GM12878 (cell line): ENCODE measurements at regions not wholly inside any gene's neighbourhood (a gene's known extent, or its start where the extent isn't known, plus 50 kb on each side); places are given as distances from the start of the nearest gene placed in this dataset.

Source experiments
- ATAC-seq: fragments of 200-7000 bp; cut with Tn5 transposase; 3 replicates; pipeline ENCODE4 v1.9.1; 2020; ENCODE audit warnings: mild to moderate bottlenecking, moderate library complexity
- BruUV-seq: library from RNA; stranded (reverse); fragments of 400-500 nt; replicated peaks from 2 replicates; lab custom pipeline; 2021; lab: Mats Ljungman, UMichigan
- CTCF ChIA-PET: fragments of 300-600 bp; sonication (Branson Sonifier 250); formaldehyde crosslinking; extraction: SDS; loops from one replicate; lab custom pipeline; 2021; ENCODE audit warnings: inconsistent platforms; lab: Yijun Ruan, JAX
- POLR2A ChIA-PET: fragments of 350-600 bp; formaldehyde crosslinking; extraction: SDS; loops from one replicate; lab custom pipeline; 2021; ENCODE audit warnings: inconsistent platforms; lab: Charles Lee
- RAD21 ChIA-PET: fragments of 300-600 bp; sonication (Branson Sonifier 250); formaldehyde crosslinking; loops from one replicate; lab custom pipeline; 2023; ENCODE audit warnings: antibody characterized with exemption; ENCODE audit not compliant: unreplicated experiment; lab: Charles Lee
- SMC1A ChIA-PET: fragments of 300-600 bp; sonication (Branson Sonifier 250); formaldehyde crosslinking; loops from one replicate; lab custom pipeline; 2023; ENCODE audit not compliant: unreplicated experiment, uncharacterized antibody; lab: Charles Lee
- DNase-seq: peaks from one replicate; pipeline ENCODE4 v3.0.0-alpha.2; 2011; ENCODE audit warnings: low read depth, low spot score
- FAIRE-seq: peaks from 3 replicates; lab custom pipeline; 2011; peaks lifted over from hg19 to GRCh38; lab: Jason Lieb, UNC
- H2AFZ ChIP-seq: 2 replicates; pipeline ENCODE4 v1.6.0; 2011; ENCODE audit warnings: low read depth, low read length, control low read depth; ENCODE audit not compliant: control insufficient read depth
- H3K27ac ChIP-seq: 2 replicates; pipeline ENCODE4 v1.5.1; 2011; ENCODE audit warnings: control low read depth; ENCODE audit not compliant: control insufficient read depth, insufficient read depth
- H3K27me3 ChIP-seq, 2 experiments: replicated peaks in 1 of 2; 2 replicates each; pipeline versions ENCODE4 v1.6.0 to v1.6.1; 2011; ENCODE audit warnings: low read length in 1 of 2; ENCODE audit not compliant: control insufficient read depth in 2 of 2, insufficient read depth in 2 of 2
- H3K36me3 ChIP-seq, 2 experiments: 2 replicates each; pipeline ENCODE4 v1.5.1; 2011; ENCODE audit warnings: low read length in 1 of 2; ENCODE audit not compliant: control insufficient read depth in 2 of 2, insufficient read depth in 2 of 2
- H3K4me1 ChIP-seq: 2 replicates; pipeline ENCODE4 v1.6.1; 2011; ENCODE audit warnings: mild to moderate bottlenecking, low read length, moderate library complexity, mixed read lengths; ENCODE audit not compliant: control insufficient read depth, insufficient read depth
- H3K4me2 ChIP-seq: 2 replicates; pipeline ENCODE4 v1.6.0; 2011; ENCODE audit warnings: control low read depth; ENCODE audit not compliant: control insufficient read depth, insufficient read depth
- H3K4me3 ChIP-seq: fragments of 200-600 bp; sonication (generic); 2 replicates; pipeline ENCODE4 v1.5.1; 2016
- H3K79me2 ChIP-seq: 2 replicates; pipeline ENCODE4 v1.6.0; 2011; ENCODE audit warnings: low read length; ENCODE audit not compliant: control insufficient read depth, insufficient read depth
- H3K9ac ChIP-seq: 2 replicates; pipeline ENCODE4 v1.8.0; 2011; ENCODE audit warnings: low read length, control low read depth, mixed read lengths; ENCODE audit not compliant: control insufficient read depth, insufficient read depth
- H3K9me3 ChIP-seq: replicated peaks from 3 replicates; pipeline ENCODE4 v1.5.1; 2011; ENCODE audit warnings: mild to moderate bottlenecking, low read length; ENCODE audit not compliant: control insufficient read depth, insufficient read depth
- H4K20me1 ChIP-seq: 2 replicates; pipeline ENCODE4 v1.6.0; 2011; ENCODE audit not compliant: control insufficient read depth, insufficient read depth
- BCL3 ChIP-seq: IDR thresholded peaks from 2 replicates; pipeline ENCODE4 v1.6.1; 2011; ENCODE audit warnings: borderline replicate concordance, low read depth, mild to moderate bottlenecking, moderate library complexity, low read length; ENCODE audit not compliant: insufficient read depth, poor library complexity, severe bottlenecking
- CHD1 ChIP-seq: IDR thresholded peaks from 2 replicates; pipeline ENCODE4 v1.6.1; 2012; ENCODE audit warnings: low read depth, low read length, improper control_type of control experiment
- FOXM1 ChIP-seq: IDR thresholded peaks from 2 replicates; pipeline ENCODE4 v1.6.1; 2012; ENCODE audit warnings: low read depth, mild to moderate bottlenecking, inconsistent platforms, low read length, moderate library complexity
- HCFC1 ChIP-seq: fragments of 150-350 bp; IDR thresholded peaks from 2 replicates; pipeline ENCODE4 v1.6.1; 2014; ENCODE audit warnings: low read length
- IRF3 ChIP-seq: fragments of 450-650 bp; IDR thresholded peaks from 2 replicates; pipeline ENCODE4 v1.6.1; 2014; ENCODE audit warnings: mild to moderate bottlenecking
- JUND ChIP-seq: IDR thresholded peaks from 2 replicates; pipeline ENCODE4 v1.6.1; 2012; ENCODE audit warnings: low read depth, mild to moderate bottlenecking, low read length, improper control_type of control experiment, moderate library complexity
- MXI1 ChIP-seq: fragments of 150-350 bp; IDR thresholded peaks from 2 replicates; pipeline ENCODE4 v1.6.1; 2011; ENCODE audit warnings: low read depth, mild to moderate bottlenecking, inconsistent platforms, low read length, improper control_type of control experiment
- NFXL1 ChIP-seq: fragments of 450-650 bp; IDR thresholded peaks from 2 replicates; pipeline ENCODE4 v1.6.1; 2017; ENCODE audit warnings: antibody characterized with exemption, mild to moderate bottlenecking, borderline replicate concordance
- NKRF ChIP-seq: fragments of 450-650 bp; conservative IDR thresholded peaks from 2 replicates; pipeline ENCODE4 v1.6.1; 2017; ENCODE audit warnings: mild to moderate bottlenecking, moderate library complexity
- NR2C1 ChIP-seq: fragments of 450-650 bp; IDR thresholded peaks from 2 replicates; pipeline ENCODE4 v1.6.1; 2017; ENCODE audit warnings: antibody characterized with exemption, mild to moderate bottlenecking, moderate library complexity
- PAX5 ChIP-seq: IDR thresholded peaks from 2 replicates; pipeline ENCODE4 v1.6.1; 2011; ENCODE audit warnings: low read depth, low read length, borderline replicate concordance
- POLR2AphosphoS2 ChIP-seq: IDR thresholded peaks from 2 replicates; pipeline ENCODE4 v1.6.1; 2011; ENCODE audit warnings: low read depth, mild to moderate bottlenecking, low read length, improper control_type of control experiment, moderate library complexity
- TAF1 ChIP-seq: IDR thresholded peaks from 2 replicates; pipeline ENCODE4 v1.6.1; 2011; ENCODE audit warnings: mild to moderate bottlenecking, low read depth, low read length, borderline replicate concordance
- WRNIP1 ChIP-seq: IDR thresholded peaks from 2 replicates; pipeline ENCODE4 v1.6.1; 2011; ENCODE audit warnings: low read depth, low read length, improper control_type of control experiment, borderline replicate concordance
- ZBED1 ChIP-seq: IDR thresholded peaks from 2 replicates; pipeline ENCODE4 v1.6.1; 2016; ENCODE audit warnings: borderline replicate concordance
- WGBS: methylation state at CpG from one replicate; pipeline ENCODE4 v1.1.6; 2016; ENCODE audit warnings: low lambda C conversion rate; ENCODE audit not compliant: insufficient replicate concordance, insufficient coverage; ENCODE audit errors: missing lambda C conversion rate; 5-methylcytosine and 5-hydroxymethylcytosine counted together
- in situ Hi-C: fragments of 300-500 bp; cut with MboI; formaldehyde crosslinking; loops from 9 replicates; pipeline ENCODE4 v1.14.3; 2018; ENCODE audit warnings: mixed read lengths
- intact Hi-C: fragments of 100-400 bp; cut with micrococcal nuclease; formaldehyde crosslinking; loops from one replicate; pipeline ENCODE4 v1.14.2; 2022; ENCODE audit not compliant: unreplicated experiment

GRCh38 chr11:42049186-42049585, 589.7 kb upstream of the LRRC4C start:
- no peak overlapping the region for H3K4me2 ChIP-seq
- ChIA-PET RAD21 (no interaction called here), CTCF (no interaction called here)
- H3K27me3 ChIP-seq = no peaks in the 10 kb centered on the region
- H4K20me1 ChIP-seq = no peaks in the 10 kb centered on the region
- no peak for ATAC-seq
- no peak overlapping the region for H3K27ac ChIP-seq
- WGBS = 41% methylated on average over 1 of the region's 1 CpG
- in situ Hi-C loops = no loop called here
- H3K9ac ChIP-seq = no peak overlapping the region
- H3K4me3 ChIP-seq = no peak overlapping the region
- BruUV-seq = no TSS peak
- TF ChIP-seq MXI1 = no peak
- TF ChIP-seq BCL3 = no peak
- TF ChIP-seq NR2C1 = no peak
- no peak for TF ChIP-seq NFXL1
- no peak for TF ChIP-seq FOXM1
- TF ChIP-seq, all 136 proteins: peak for 0
- Histone ChIP-seq H2AFZ (no peak overlapping the region), H3K9me3 (no peaks in the 10 kb centered on the region), H3K4me1 (no peaks in the 10 kb centered on the region), H3K79me2 (no peaks in the 10 kb centered on the region), H3K36me3 (no peaks in the 10 kb centered on the region)
- POLR2A ChIA-PET = no interaction called here
- SMC1A ChIA-PET = no interaction called here
- DNase-seq = no peak
- FAIRE-seq = no peak
- intact Hi-C loops = no loop called here

GRCh38 chr11:42049650-42050049, 590.2 kb upstream of the LRRC4C start:
- POLR2A ChIA-PET = no interaction called here
- RAD21 ChIA-PET = no interaction called here
- Histone ChIP-seq H3K36me3 (no peaks in the 10 kb centered on the region), H3K4me3 (no peak overlapping the region), H3K4me1 (no peaks in the 10 kb centered on the region), H3K9me3 (no peaks in the 10 kb centered on the region), H3K4me2 (no peak overlapping the region), H4K20me1 (no peaks in the 10 kb centered on the region), H3K27me3 (no peaks in the 10 kb centered on the region), H3K79me2 (no peaks in the 10 kb centered on the region), H3K27ac (no peak overlapping the region), H3K9ac (no peak overlapping the region), H2AFZ (no peak overlapping the region)
- SMC1A ChIA-PET = no interaction called here
- intact Hi-C loops = loop anchor here (5.0 kb wide), 1 partner anchor 53 kb away; no protein-coding TSS in a partner anchor
- DNase-seq (no peak), FAIRE-seq (no peak), ATAC-seq (no peak)
- CTCF ChIA-PET = no interaction called here
- 0% methylated on average over 1 of the region's 1 CpG for WGBS
- no TSS peak for BruUV-seq
- in situ Hi-C loops = no loop called here
- TF ChIP-seq NKRF (no peak), JUND (no peak), TAF1 (no peak), POLR2AphosphoS2 (no peak), PAX5 (no peak), HCFC1 (no peak), IRF3 (no peak), CHD1 (no peak), ZBED1 (no peak), WRNIP1 (no peak)
